ENCODE measurements at regions not wholly inside any gene's neighbourhood (a gene's known extent, or its start where the extent isn't known, plus 50 kb on each side); places are given as distances from the start of the nearest gene placed in this dataset.

DNA sequence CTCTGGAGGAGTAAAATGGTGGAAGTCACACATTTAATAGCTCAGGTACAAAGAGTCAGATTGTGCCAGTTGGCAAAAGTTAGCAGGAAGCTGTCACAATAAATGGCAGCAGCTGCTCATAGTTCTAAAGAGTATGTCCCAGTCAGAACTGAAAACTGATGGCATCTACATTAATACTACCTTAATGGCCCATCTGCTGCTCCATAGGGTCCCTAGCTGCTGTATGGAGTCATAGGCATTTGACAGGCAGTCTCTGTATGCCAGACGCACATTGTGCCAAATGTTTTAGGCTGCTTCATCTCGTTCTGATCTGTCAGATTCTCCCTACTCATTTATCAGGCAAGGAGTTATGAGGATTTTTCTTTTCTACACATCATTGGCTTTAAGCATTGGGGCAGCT is 515.8 kb upstream of the ARRDC3 start:
- no peak for DNase-seq
- H3K27ac ChIP-seq, result no peak overlapping the region
- intact Hi-C loops (cut with DNase I; ENCODE audit: low total_unique reads), result no loop called here
- H3K9me3 ChIP-seq, result no peaks in the 10 kb centered on the region
- H3K36me3 ChIP-seq, result no peaks in the 10 kb centered on the region
- H3K4me3 ChIP-seq, result no peak overlapping the region
- TF ChIP-seq, protein P1, sequence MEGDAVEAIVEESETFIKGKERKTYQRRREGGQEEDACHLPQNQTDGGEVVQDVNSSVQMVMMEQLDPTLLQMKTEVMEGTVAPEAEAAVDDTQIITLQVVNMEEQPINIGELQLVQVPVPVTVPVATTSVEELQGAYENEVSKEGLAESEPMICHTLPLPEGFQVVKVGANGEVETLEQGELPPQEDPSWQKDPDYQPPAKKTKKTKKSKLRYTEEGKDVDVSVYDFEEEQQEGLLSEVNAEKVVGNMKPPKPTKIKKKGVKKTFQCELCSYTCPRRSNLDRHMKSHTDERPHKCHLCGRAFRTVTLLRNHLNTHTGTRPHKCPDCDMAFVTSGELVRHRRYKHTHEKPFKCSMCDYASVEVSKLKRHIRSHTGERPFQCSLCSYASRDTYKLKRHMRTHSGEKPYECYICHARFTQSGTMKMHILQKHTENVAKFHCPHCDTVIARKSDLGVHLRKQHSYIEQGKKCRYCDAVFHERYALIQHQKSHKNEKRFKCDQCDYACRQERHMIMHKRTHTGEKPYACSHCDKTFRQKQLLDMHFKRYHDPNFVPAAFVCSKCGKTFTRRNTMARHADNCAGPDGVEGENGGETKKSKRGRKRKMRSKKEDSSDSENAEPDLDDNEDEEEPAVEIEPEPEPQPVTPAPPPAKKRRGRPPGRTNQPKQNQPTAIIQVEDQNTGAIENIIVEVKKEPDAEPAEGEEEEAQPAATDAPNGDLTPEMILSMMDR (IDR thresholded peaks at IDR 0.05), result no peak
- no peaks in the 10 kb centered on the region for H3K4me1 ChIP-seq
- no peaks in the 10 kb centered on the region for H3K27me3 ChIP-seq

DNA sequence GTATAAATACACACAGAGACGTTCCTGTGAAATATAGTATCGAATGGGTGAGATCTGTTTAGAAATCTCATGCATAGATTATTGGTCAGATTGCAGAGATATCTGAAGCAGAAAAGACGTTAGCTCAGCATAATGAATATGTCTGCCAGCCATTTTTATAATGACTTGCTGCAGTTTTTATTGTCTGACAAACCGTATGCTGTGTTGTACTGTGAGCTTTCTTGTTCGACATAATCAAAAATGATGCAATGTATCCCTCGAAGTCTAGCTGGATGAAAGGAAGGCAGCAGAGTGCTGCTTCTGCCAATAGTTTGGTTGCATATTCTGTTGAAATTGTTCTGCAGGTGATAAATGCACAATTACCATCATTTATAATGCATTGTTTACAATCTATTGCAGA is 514.9 kb upstream of the ARRDC3 start:
- no peaks in the 10 kb centered on the region for H3K27me3 ChIP-seq
- no peaks in the 10 kb centered on the region for H3K4me1 ChIP-seq
- H3K27ac ChIP-seq, result no peak overlapping the region
- TF ChIP-seq, protein P1 (IDR thresholded peaks at IDR 0.05), result no peak
- no peak for DNase-seq
- no peaks in the 10 kb centered on the region for H3K36me3 ChIP-seq
- H3K9me3 ChIP-seq, result no peaks in the 10 kb centered on the region
- intact Hi-C loops (cut with DNase I; ENCODE audit: low total_unique reads), result no loop called here
- H3K4me3 ChIP-seq, result no peak overlapping the region

DNA sequence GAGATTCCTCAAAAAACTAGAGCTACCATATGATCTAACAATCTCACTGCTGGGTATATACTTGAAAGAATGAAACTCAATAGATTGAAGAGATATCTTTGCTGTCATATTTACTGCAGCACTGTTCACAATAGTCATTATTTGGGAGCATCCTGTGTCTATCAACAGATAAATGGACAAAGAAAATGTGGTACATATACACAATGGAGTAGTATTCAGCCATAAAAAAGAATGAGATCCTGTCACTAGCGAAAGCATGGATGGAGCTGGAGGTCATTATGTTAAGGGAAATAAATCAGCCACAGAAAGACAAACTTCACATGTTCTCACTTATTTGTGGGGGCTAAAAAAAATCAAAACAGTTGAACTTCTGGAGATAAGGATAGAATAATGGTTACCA is 505.7 kb upstream of the ARRDC3 start:
- TF ChIP-seq, protein P1 (IDR thresholded peaks at IDR 0.05), result no peak
- intact Hi-C loops (cut with DNase I; ENCODE audit: low total_unique reads), result no loop called here
- H3K4me1 ChIP-seq, result no peaks in the 10 kb centered on the region

DNA sequence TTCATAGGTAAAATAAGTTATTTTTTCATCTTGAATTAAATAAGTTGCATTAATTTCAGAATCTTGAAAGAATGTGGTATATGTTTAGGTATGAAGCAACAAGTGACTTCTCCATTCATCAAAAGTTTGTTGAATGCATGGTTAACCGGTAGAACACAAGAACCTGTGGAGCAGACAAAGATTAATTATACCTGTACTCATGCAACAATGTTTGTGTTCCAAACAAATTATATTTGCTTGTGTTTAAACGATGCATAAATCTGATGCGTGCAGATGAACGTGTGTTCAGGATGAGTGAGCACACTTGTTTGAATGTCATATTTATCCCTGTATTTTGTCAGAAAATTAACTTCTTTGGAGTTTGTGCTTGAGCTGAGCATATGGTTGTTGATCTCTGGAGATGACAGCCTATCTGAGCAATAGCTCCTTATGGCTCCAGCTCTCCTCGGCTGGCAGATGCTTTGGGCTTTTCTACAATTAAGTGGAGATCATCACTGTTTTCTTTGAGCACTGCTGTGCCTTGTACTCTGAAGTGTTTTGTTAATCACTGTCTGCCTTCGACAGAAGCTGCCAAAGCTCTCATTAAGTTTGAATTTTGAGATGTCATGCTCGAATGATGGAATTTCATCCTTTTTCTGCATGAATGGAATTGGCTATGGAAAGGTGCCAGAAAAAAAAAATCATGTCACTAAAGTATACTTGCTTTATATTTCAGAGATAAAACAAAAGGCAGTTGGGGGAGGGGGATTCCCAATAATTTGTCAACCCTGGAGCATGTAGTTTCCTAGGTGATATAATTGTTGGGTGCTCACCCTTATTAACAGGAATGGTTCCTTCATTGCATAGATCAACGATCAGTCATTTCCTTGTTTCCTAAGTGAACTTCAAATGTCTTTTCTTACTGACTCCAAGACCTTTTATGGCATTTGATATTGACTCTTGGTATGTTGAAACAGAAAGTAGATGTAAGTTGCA is 502.5 kb upstream of the ARRDC3 start:
- no peaks in the 10 kb centered on the region for H3K9me3 ChIP-seq
- DNase-seq, result no peak
- no peaks in the 10 kb centered on the region for H3K4me1 ChIP-seq
- no peaks in the 10 kb centered on the region for H3K36me3 ChIP-seq
- TF ChIP-seq, protein P1 (IDR thresholded peaks at IDR 0.05), result no peak
- intact Hi-C loops (cut with DNase I; ENCODE audit: low total_unique reads), result no loop called here
- no peak overlapping the region for H3K27ac ChIP-seq
- no peak overlapping the region for H3K4me3 ChIP-seq
- H3K27me3 ChIP-seq, result no peaks in the 10 kb centered on the region

More for the DNA sequence above, 505.7 kb upstream of the ARRDC3 start:
- H3K36me3 ChIP-seq, result no peaks in the 10 kb centered on the region
- no peak for DNase-seq
- H3K27ac ChIP-seq, result no peak overlapping the region
- no peaks in the 10 kb centered on the region for H3K9me3 ChIP-seq
- no peak overlapping the region for H3K4me3 ChIP-seq
- no peaks in the 10 kb centered on the region for H3K27me3 ChIP-seq

DNA sequence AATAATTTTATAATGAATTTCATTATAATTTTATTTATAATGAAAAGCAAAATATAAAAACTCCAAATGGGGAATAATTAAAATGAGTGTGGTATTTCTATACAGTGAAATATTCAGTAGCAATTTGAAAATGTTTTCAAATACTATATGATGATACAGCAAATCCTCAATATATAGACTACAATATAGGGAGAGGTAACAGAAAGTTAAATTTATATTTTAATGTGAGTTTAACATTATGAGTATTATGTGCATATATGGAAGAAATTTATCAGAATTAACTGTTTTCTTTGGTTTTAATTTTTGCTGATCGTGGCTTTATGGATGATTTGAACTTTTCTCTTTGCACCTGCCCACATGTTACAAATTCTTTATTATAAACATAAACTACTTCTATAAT is 500.9 kb upstream of the ARRDC3 start:
- TF ChIP-seq, protein P1 (IDR thresholded peaks at IDR 0.05), result no peak
- Histone ChIP-seq H3K4me1 (no peaks in the 10 kb centered on the region), H3K27me3 (no peaks in the 10 kb centered on the region), H3K4me3 (no peak overlapping the region), H3K27ac (no peak overlapping the region), H3K9me3 (no peaks in the 10 kb centered on the region), H3K36me3 (no peaks in the 10 kb centered on the region)
- DNase-seq, result no peak
- intact Hi-C loops (cut with DNase I; ENCODE audit: low total_unique reads), result no loop called here

Data from tibial artery (tissue), 4 donors.